CD4-positive, alpha-beta T cell treated with Interleukin-4 for 4 hours (primary cell): ENCODE measurements at regions not wholly inside any gene's neighbourhood (a gene's known extent, or its start where the extent isn't known, plus 50 kb on each side); places are given as distances from the start of the nearest gene placed in this dataset.

Source experiments
- DNase-seq: peaks from one replicate; pipeline ENCODE4 v3.0.0-alpha.2; 2020

DNA sequence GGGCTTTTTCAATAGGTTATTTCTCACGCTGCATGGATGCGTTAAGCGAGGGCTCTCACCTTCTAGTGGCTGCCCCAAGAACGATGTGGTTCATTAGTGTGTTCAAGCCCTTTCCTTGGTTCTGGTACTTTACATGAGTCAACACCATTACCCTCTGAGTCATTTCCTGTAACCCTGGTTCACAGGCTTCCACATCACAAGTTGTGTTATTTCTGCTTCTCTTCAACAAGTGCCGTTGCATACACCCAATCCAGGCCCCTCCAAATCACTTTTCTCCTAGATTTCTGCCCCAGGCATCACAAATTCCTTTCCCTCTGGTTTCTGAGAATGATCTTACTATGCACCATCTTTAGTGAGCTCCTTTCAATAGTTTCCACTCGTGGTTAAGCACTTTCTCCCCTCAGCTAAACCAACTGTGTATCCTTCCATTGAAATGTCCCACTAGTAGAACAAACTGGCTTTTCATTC is 69.5 kb upstream of the RAD23B start:
- peak; percentile 48 for DNase-seq

- DNase-seq: no peak
Measured at GRCh38 chr9:107214381-107214780, 68.7 kb upstream of the RAD23B start.

GRCh38 chr9:107214915-107215314 is 68.2 kb upstream of the RAD23B start:
- no peak for DNase-seq

GRCh38 chr9:107215381-107215780 is 67.7 kb upstream of the RAD23B start:
- DNase-seq: no peak

DNA sequence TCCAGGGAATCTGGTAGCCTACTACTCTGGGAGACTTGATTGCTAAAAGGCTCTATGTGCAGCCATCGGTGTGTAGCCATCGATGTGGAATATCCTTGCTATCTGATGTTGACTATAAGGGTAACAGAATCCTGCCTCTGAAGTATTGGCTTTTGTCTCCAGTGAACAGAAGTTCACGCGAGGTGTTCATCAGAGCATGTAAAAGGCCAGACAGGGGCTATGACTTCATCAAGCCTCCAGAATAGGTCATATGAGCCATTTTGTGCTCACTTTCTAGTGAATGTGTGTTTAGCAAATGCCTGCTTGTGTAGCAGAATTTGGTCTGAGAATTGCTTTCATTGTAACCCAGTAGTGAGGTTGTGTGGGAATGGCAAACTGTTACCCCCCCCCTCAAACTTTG is 66.8 kb upstream of the RAD23B start:
- DNase-seq: no peak

GRCh38 chr9:107218829-107219485 is 64.1 kb upstream of the RAD23B start:
- DNase-seq: no peak

- DNase-seq: no peak
Measured at GRCh38 chr9:107219486-107220077, 63.5 kb upstream of the RAD23B start.

DNA sequence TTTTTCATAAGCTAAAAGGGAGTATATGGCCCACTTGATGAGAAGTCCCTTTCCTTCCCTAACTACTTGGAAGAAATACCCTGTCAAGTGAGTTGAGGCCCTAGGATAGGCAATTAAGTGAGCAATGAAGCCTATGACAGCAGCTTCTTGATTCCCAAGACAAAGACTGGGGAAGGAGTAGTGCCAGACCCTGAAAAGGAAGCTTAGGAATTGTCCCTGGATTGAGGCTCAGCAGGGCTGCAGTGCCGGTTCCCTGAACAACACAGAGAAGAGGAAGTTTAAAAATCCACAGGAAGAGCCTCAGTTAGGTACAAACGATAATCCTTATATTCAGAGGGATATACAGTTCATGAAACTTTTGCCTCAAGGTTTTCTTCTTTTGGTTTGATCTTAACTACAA is 61.8 kb upstream of the RAD23B start:
- DNase-seq: no peak

DNA sequence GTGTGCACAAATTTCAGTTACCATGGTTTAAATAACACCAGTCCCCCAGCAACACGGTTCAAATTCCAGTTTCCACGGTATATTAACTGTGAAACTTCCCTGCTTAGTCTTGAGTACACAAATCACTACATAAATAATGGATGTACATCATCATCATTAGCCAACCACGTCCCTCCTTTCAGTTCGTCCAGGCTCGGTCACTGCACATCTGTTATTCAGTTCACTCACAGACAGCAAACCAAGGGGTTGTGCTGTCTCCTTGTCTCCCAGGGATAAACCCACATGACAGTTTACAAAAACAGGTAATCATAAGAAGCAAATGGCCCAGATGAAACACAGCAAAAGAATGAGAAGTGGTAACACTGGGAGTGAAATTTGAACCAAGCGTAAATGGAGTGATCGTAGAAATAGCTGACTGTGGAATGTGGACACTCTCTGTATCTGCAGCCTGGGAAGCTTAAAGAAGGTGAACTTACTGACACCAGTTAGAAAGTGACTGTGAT is 61.0 kb upstream of the RAD23B start:
- no peak for DNase-seq

GRCh38 chr9:107223381-107223780 is 59.7 kb upstream of the RAD23B start:
- no peak for DNase-seq

- no peak for DNase-seq
Measured at GRCh38 chr9:107224252-107224651, 58.8 kb upstream of the RAD23B start.

GRCh38 chr9:107226421-107226820 is 56.7 kb upstream of the RAD23B start:
- no peak for DNase-seq

DNA sequence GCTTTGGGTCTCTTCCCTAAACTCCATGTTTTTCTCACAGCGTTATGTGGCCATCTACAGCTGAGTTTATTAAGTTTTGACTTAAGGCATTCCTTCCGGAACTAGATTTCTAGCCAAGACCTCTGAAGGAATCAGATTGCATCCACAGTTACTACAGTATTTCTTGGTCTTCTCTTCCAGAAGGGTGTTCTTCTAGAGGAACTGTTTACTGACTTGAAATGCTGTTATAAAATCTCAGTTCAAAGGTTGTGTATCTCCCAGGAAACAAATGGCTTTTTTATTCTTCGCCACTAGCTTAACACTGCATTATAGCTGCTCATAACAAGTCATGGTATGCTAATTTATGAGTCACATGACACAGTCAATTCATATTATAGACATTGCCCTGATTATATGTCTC is 55.3 kb upstream of the RAD23B start:
- DNase-seq: no peak

GRCh38 chr9:107228496-107229039 is 54.5 kb upstream of the RAD23B start:
- DNase-seq: no peak

DNA sequence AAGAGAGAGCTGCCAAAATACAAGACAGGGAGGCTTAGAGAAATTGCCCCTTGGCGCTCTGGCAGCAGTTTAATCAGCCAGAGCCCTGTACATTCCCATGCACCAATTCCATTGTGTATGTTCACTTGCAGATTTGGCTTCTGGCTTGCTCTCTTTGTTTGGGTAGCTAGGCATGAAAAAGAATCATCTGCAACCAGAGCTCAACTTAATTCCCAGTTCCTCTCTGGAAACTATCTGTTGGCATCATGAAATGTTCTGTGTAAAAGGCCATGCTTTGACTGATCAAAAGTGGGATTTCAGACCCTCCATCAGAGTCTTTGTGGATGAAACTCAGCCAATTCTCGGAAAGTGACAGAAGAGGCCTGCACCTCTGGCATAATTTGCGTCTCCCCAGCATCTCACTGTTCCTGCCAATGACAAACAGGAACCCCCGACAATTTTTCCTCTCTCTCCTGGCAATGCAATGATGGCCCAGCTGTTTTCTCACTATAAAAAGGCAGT is 53.8 kb upstream of the RAD23B start:
- no peak for DNase-seq
